ENCODE measurements at regions not wholly inside any gene's neighbourhood (a gene's known extent, or its start where the extent isn't known, plus 50 kb on each side); places are given as distances from the start of the nearest gene placed in this dataset.
"Not testable (repeated sequence)": the region's sequence is repeated elsewhere in the genome, so short reads cannot be mapped to it uniquely, and the experiment has no call there.

DNA sequence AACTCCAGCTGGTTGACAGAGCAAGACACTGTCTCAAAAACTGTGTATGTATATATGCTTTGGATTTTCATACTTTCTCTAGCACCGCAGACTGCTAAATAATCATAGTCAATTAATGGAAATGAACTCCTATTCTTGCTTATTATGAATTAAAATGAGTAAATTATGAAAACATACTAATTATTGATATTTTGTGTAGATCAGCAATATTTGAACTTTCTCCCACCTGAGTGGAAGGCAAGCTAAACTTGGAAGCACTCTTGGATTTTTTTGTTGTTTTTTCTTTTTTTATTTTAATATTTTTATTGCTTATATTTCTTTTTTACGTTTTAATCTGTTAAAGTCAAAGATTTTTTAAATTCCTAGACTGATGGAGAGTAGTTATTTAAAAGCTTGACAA, 201.7 kb downstream of the CDRT15L2 start:
- H3K9me3 ChIP-seq (ENCODE audit: low read depth): no peaks in the 10 kb centered on the region
- H3K27ac ChIP-seq: no peak overlapping the region
- H3K36me3 ChIP-seq (replicated peaks; ENCODE audit: insufficient read depth, low read depth): no peaks in the 10 kb centered on the region
- TF ChIP-seq EZH2 (IDR thresholded peaks at IDR 0.05; ENCODE audit: borderline replicate concordance) (no peak), EZH2phosphoT487 (IDR thresholded peaks at IDR 0.05; ENCODE audit: low read depth, severe bottlenecking, unreplicated experiment) (no peak)
- TF ChIP-seq, protein P1, sequence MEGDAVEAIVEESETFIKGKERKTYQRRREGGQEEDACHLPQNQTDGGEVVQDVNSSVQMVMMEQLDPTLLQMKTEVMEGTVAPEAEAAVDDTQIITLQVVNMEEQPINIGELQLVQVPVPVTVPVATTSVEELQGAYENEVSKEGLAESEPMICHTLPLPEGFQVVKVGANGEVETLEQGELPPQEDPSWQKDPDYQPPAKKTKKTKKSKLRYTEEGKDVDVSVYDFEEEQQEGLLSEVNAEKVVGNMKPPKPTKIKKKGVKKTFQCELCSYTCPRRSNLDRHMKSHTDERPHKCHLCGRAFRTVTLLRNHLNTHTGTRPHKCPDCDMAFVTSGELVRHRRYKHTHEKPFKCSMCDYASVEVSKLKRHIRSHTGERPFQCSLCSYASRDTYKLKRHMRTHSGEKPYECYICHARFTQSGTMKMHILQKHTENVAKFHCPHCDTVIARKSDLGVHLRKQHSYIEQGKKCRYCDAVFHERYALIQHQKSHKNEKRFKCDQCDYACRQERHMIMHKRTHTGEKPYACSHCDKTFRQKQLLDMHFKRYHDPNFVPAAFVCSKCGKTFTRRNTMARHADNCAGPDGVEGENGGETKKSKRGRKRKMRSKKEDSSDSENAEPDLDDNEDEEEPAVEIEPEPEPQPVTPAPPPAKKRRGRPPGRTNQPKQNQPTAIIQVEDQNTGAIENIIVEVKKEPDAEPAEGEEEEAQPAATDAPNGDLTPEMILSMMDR (IDR thresholded peaks at IDR 0.05; ENCODE audit: poor library complexity): no peak
- WGBS (ENCODE audit: low lambda C conversion rate, missing lambda C conversion rate): 96% methylated on average over 2 of the region's 2 CpGs
- H3K27me3 ChIP-seq: no peaks in the 10 kb centered on the region
- H3K4me2 ChIP-seq: no peak overlapping the region
- H3K9me2 ChIP-seq (replicated peaks; ENCODE audit: insufficient read depth): no peaks in the 10 kb centered on the region
- no peak overlapping the region for H2AFZ ChIP-seq
- no peaks in the 10 kb centered on the region for H4K20me1 ChIP-seq (ENCODE audit: insufficient read depth, poor library complexity, severe bottlenecking)
- H3K4me1 ChIP-seq (ENCODE audit: insufficient read depth): no peaks in the 10 kb centered on the region
- no peak for DNase-seq (ENCODE audit: low spot score)
- no peaks in the 10 kb centered on the region for H3K79me2 ChIP-seq
- no peak overlapping the region for H3K4me3 ChIP-seq

DNA sequence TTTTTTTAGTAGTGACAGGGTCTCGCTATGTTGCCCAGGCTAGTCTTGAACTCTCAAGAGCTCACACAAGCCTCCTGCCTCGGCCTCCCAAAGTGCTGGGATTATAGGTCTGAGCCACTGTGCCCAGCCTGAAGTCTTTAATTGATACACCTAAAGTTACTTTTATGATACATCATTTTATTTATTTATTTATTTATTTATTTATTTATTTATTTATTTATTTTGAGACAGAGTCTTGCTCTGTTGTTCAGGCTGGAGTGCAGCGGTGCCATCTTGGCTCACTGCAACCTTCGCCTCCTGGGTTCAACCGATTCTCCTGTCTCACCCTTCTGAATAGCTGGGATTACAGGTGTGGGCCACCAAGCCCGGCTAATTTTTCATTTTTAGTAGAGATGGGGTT, 202.3 kb downstream of the CDRT15L2 start:
- WGBS (ENCODE audit: low lambda C conversion rate, missing lambda C conversion rate): over 99% methylated on average over 6 of the region's 6 CpGs
- not testable (repeated sequence) for H3K36me3 ChIP-seq (replicated peaks; ENCODE audit: insufficient read depth, low read depth); DNase-seq (ENCODE audit: low spot score); H3K4me1 ChIP-seq (ENCODE audit: insufficient read depth); H3K27ac ChIP-seq; H3K79me2 ChIP-seq; H3K9me2 ChIP-seq (replicated peaks; ENCODE audit: insufficient read depth); H3K27me3 ChIP-seq; H3K9me3 ChIP-seq (ENCODE audit: low read depth); H3K4me3 ChIP-seq; H3K4me2 ChIP-seq; H4K20me1 ChIP-seq (ENCODE audit: insufficient read depth, poor library complexity, severe bottlenecking); H2AFZ ChIP-seq

DNA sequence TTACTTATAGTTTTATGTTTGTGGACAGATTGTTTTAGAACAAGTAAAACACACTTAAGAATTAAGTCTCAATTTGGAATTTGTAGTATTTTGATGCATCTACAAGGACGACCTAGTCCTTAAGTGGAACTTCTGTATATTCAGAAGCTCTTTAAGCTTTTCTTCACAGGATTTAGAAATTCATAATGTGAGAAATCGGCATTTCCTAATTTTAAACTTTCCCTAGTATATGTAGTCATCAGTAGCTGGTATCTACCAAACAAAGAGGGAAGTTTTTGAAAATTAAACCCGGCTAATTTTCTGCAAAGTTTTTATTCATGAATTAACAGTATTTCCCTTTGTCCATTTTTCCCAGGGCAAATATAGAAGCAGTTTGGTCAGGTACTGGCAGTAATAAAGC, 203.6 kb downstream of the CDRT15L2 start:
- no peak overlapping the region for H3K27ac ChIP-seq
- no peaks in the 10 kb centered on the region for H3K4me1 ChIP-seq (ENCODE audit: insufficient read depth)
- no peaks in the 10 kb centered on the region for H3K9me2 ChIP-seq (replicated peaks; ENCODE audit: insufficient read depth)
- WGBS (ENCODE audit: low lambda C conversion rate, missing lambda C conversion rate): 93% methylated on average over 3 of the region's 3 CpGs
- H3K27me3 ChIP-seq: no peaks in the 10 kb centered on the region
- no peak for DNase-seq (ENCODE audit: low spot score)
- no peaks in the 10 kb centered on the region for H3K79me2 ChIP-seq
- no peak overlapping the region for H2AFZ ChIP-seq
- no peaks in the 10 kb centered on the region for H4K20me1 ChIP-seq (ENCODE audit: insufficient read depth, poor library complexity, severe bottlenecking)
- no peak overlapping the region for H3K4me3 ChIP-seq
- H3K9me3 ChIP-seq (ENCODE audit: low read depth): no peaks in the 10 kb centered on the region
- H3K4me2 ChIP-seq: no peak overlapping the region
- no peaks in the 10 kb centered on the region for H3K36me3 ChIP-seq (replicated peaks; ENCODE audit: insufficient read depth, low read depth)
- TF ChIP-seq, protein P1 (IDR thresholded peaks at IDR 0.05; ENCODE audit: poor library complexity): no peak
- TF ChIP-seq EZH2phosphoT487 (IDR thresholded peaks at IDR 0.05; ENCODE audit: low read depth, severe bottlenecking, unreplicated experiment) (no peak), EZH2 (IDR thresholded peaks at IDR 0.05; ENCODE audit: borderline replicate concordance) (no peak)

DNA sequence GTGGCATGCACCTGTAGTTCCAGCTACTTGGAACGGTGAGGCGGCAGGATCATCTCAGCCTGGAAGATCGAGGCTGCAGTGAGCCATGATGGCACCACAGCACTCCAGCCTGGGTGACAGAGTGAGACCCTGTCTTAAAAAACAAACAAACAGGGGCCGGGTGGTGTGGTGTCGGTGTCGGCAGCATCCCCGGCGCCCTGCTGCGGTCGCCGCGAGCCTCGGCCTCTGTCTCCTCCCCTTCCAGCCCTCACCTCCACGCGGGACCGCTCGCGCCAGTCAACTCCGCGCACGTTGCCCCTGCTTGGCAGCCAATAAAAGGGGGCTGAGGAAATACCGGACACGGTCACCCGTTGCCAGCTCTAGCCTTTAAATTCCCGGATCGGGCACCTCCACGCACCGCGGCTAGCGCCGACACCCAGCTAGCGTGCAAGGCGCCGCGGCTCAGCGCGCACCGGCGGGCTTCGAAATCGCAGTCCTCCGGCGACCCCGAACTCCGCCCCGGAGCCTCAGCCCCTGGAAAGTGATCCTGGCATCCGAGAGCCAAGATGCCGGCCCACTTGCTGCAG, 204.7 kb downstream of the CDRT15L2 start:
- H3K4me3 ChIP-seq: no peak overlapping the region
- no peaks in the 10 kb centered on the region for H3K9me3 ChIP-seq (ENCODE audit: low read depth)
- H3K79me2 ChIP-seq: no peaks in the 10 kb centered on the region
- no peak overlapping the region for H3K27ac ChIP-seq
- DNase-seq (ENCODE audit: low spot score): no peak
- H3K27me3 ChIP-seq: no peaks in the 10 kb centered on the region
- no peak for TF ChIP-seq EZH2 (IDR thresholded peaks at IDR 0.05; ENCODE audit: borderline replicate concordance)
- TF ChIP-seq, protein P1 (IDR thresholded peaks at IDR 0.05; ENCODE audit: poor library complexity): no peak
- TF ChIP-seq EZH2phosphoT487 (IDR thresholded peaks at IDR 0.05; ENCODE audit: low read depth, severe bottlenecking, unreplicated experiment): no peak
- H3K36me3 ChIP-seq (replicated peaks; ENCODE audit: insufficient read depth, low read depth): no peaks in the 10 kb centered on the region
- H3K4me2 ChIP-seq: no peak overlapping the region
- H3K9me2 ChIP-seq (replicated peaks; ENCODE audit: insufficient read depth): no peaks in the 10 kb centered on the region
- 99% methylated on average over 44 of the region's 48 CpGs for WGBS (ENCODE audit: low lambda C conversion rate, missing lambda C conversion rate)
- no peak overlapping the region for H2AFZ ChIP-seq
- H4K20me1 ChIP-seq (ENCODE audit: insufficient read depth, poor library complexity, severe bottlenecking): no peaks in the 10 kb centered on the region
- H3K4me1 ChIP-seq (ENCODE audit: insufficient read depth): no peaks in the 10 kb centered on the region

Data from hepatocyte (in vitro differentiated cells).